Panc1 (cell line): ENCODE measurements at regions not wholly inside any gene's neighbourhood (a gene's known extent, or its start where the extent isn't known, plus 50 kb on each side); places are given as distances from the start of the nearest gene placed in this dataset.

ENCODE experiments used
- ATAC-seq: fragments of 200-7000 bp; cut with Tn5 transposase; 2 replicates; pipeline ENCODE4 v1.9.1; 2020; ENCODE audit warnings: mild to moderate bottlenecking, moderate library complexity
- BruUV-seq: library from RNA; stranded (reverse); fragments of 400-500 nt; replicated peaks from 2 replicates; lab custom pipeline; 2021; lab: Mats Ljungman, UMichigan
- CTCF ChIA-PET: fragments of 300-600 bp; sonication (Branson Sonifier 250); formaldehyde crosslinking; loops from one replicate; lab custom pipeline; 2022; ENCODE audit warnings: antibody characterized with exemption; lab: Charles Lee
- POLR2A ChIA-PET: fragments of 300-600 bp; sonication (Branson Sonifier 250); formaldehyde crosslinking; loops from one replicate; lab custom pipeline; 2022; ENCODE audit warnings: antibody characterized with exemption; lab: Charles Lee
- DNase-seq: peaks from one replicate; pipeline ENCODE4 v3.0.0-alpha.2; 2010; ENCODE audit warnings: low read depth, low spot score
- H3K27ac ChIP-seq: 2 replicates; pipeline ENCODE4 v1.5.1; 2011; ENCODE audit warnings: mild to moderate bottlenecking, low read length, inconsistent platforms
- H3K27me3 ChIP-seq: fragments of 200-500 bp; sonication (Bioruptor generic); 2 replicates; pipeline ENCODE4 v1.6.0; 2014; ENCODE audit warnings: low read length, inconsistent platforms; ENCODE audit not compliant: control insufficient read depth, insufficient read depth
- H3K36me3 ChIP-seq: fragments of 200-500 bp; sonication (Bioruptor generic); 2 replicates; pipeline ENCODE4 v1.5.1; 2014; ENCODE audit warnings: inconsistent platforms, mild to moderate bottlenecking, low read length, moderate library complexity; ENCODE audit not compliant: control insufficient read depth, insufficient read depth
- H3K4me1 ChIP-seq: 2 replicates; pipeline ENCODE4 v1.5.1; 2011; ENCODE audit warnings: inconsistent platforms, mild to moderate bottlenecking, low read length, moderate library complexity; ENCODE audit not compliant: control insufficient read depth, insufficient read depth
- H3K4me3 ChIP-seq, 2 experiments: 2 replicates each; pipeline ENCODE4 v1.5.1; 2011 to 2012; ENCODE audit warnings: low read depth in 2 of 2, low read length in 2 of 2, mild to moderate bottlenecking in 2 of 2, inconsistent platforms in 1 of 2, moderate library complexity in 1 of 2
- H3K9me3 ChIP-seq: fragments of 200-500 bp; sonication (Bioruptor generic); 2 replicates; pipeline ENCODE4 v1.5.1; 2014; ENCODE audit warnings: low read depth, mild to moderate bottlenecking, inconsistent platforms, low read length, moderate library complexity; ENCODE audit not compliant: control insufficient read depth, insufficient read depth
- CTCF ChIP-seq: fragments of 450-650 bp; IDR thresholded peaks from 2 replicates; pipeline ENCODE4 v1.5.1; 2017; ENCODE audit warnings: mild to moderate bottlenecking
- POLR2AphosphoS5 ChIP-seq: IDR thresholded peaks from 2 replicates; pipeline ENCODE4 v1.6.1; 2012; ENCODE audit warnings: mild to moderate bottlenecking, low read depth, low read length, moderate library complexity
- REST ChIP-seq, 2 experiments: IDR thresholded peaks; 2 replicates each; pipeline ENCODE4 v1.6.1; 2011 to 2012; ENCODE audit warnings: low read depth in 2 of 2, control low read depth in 1 of 2, low read length in 1 of 2, mild to moderate bottlenecking in 1 of 2, moderate library complexity in 1 of 2; ENCODE audit not compliant: insufficient read depth in 1 of 2
- SIN3A ChIP-seq: IDR thresholded peaks from 2 replicates; pipeline ENCODE4 v1.6.1; 2012; ENCODE audit warnings: low read depth, mild to moderate bottlenecking, low read length, moderate library complexity, borderline replicate concordance; ENCODE audit not compliant: insufficient read depth
- TCF7L2 ChIP-seq: IDR thresholded peaks from 2 replicates; pipeline ENCODE4 v1.6.1; 2011; ENCODE audit warnings: mild to moderate bottlenecking, low read depth, low read length, inconsistent platforms
- in situ Hi-C: cut with HindIII; loops from 2 replicates; pipeline ENCODE4 v1.10.0; 2016; ENCODE audit warnings: low sequenced_read_pairs, low pct_unique_long_range_greater_than_20kb
- intact Hi-C: fragments of 100-400 bp; cut with micrococcal nuclease; formaldehyde crosslinking; loops from one replicate; pipeline ENCODE4 v1.10.0; 2022; ENCODE audit not compliant: unreplicated experiment

GRCh38 chr5:6187501-6187900 is 190.8 kb downstream of the MED10 start:
- ChIA-PET CTCF (no interaction called here), POLR2A (no interaction called here)
- intact Hi-C loops (no loop called here), in situ Hi-C loops (no loop called here)
- TF ChIP-seq REST (IDR thresholded peaks at IDR 0.05; ENCODE audit: insufficient read depth in 1 of 2, low read depth in 2 of 2, low read length in 1 of 2) (no peak), CTCF (no peak), POLR2AphosphoS5 (no peak), TCF7L2 (no peak)
- Histone ChIP-seq H3K27ac (no peak overlapping the region), H3K27me3 (peaks cover 3% of the 10 kb centered on the region; the same call in 1 of the 2 replicates), H3K36me3 (no peaks in the 10 kb centered on the region), H3K4me1 (no peaks in the 10 kb centered on the region), H3K9me3 (no peaks in the 10 kb centered on the region), H3K4me3 (no peak overlapping the region)
- DNase-seq (no peak), ATAC-seq (no peak)
- no TSS peak for BruUV-seq

- ChIA-PET POLR2A (no interaction called here), CTCF (no interaction called here)
- H3K4me3 ChIP-seq, result no peak overlapping the region
- H3K9me3 ChIP-seq, result no peaks in the 10 kb centered on the region
- DNase-seq (no peak), ATAC-seq (no peak)
- no peak overlapping the region for H3K27ac ChIP-seq
- no TSS peak for BruUV-seq
- in situ Hi-C loops, result no loop called here
- no peaks in the 10 kb centered on the region for H3K36me3 ChIP-seq
- no peaks in the 10 kb centered on the region for H3K4me1 ChIP-seq
- intact Hi-C loops, result no loop called here
- TF ChIP-seq SIN3A (no peak), TCF7L2 (no peak), POLR2AphosphoS5 (no peak), REST (IDR thresholded peaks at IDR 0.05; ENCODE audit: insufficient read depth in 1 of 2, low read depth in 2 of 2, low read length in 1 of 2) (no peak), CTCF (no peak)
- H3K27me3 ChIP-seq, result peaks cover 3% of the 10 kb centered on the region; the same call in 1 of the 2 replicates
Observed at GRCh38 chr5:6185574-6185973, 192.8 kb downstream of the MED10 start.
